Activated T-helper 1 cell treated with Interleukin-2 at 50 U/mL for 16 hours (primary cell): ENCODE measurements at regions not wholly inside any gene's neighbourhood (a gene's known extent, or its start where the extent isn't known, plus 50 kb on each side); places are given as distances from the start of the nearest gene placed in this dataset.

Source experiments
- DNase-seq: peaks from one replicate; pipeline ENCODE4 v3.0.0-alpha.2; 2020; ENCODE audit warnings: low read depth

- DNase-seq, result no peak
Measured at GRCh38 chr18:70386582-70386981, 97.7 kb downstream of the SOCS6 start.

GRCh38 chr18:70385474-70385873 is 96.6 kb downstream of the SOCS6 start:
- no peak for DNase-seq

- no peak for DNase-seq
Measured at GRCh38 chr18:70384181-70384790, 95.4 kb downstream of the SOCS6 start.

- no peak for DNase-seq
Measured at GRCh38 chr18:70382992-70383717, 94.3 kb downstream of the SOCS6 start.

- DNase-seq, result no peak
Measured at GRCh38 chr18:70382017-70382416, 93.2 kb downstream of the SOCS6 start.

- no peak for DNase-seq
Measured at GRCh38 chr18:70380915-70381896, 92.4 kb downstream of the SOCS6 start.
